ENCODE measurements at regions not wholly inside any gene's neighbourhood (a gene's known extent, or its start where the extent isn't known, plus 50 kb on each side); places are given as distances from the start of the nearest gene placed in this dataset.

GRCh38 chr2:217449444-217449843 is 553.4 kb downstream of the TNS1 start:
- TF ChIP-seq, protein P1, sequence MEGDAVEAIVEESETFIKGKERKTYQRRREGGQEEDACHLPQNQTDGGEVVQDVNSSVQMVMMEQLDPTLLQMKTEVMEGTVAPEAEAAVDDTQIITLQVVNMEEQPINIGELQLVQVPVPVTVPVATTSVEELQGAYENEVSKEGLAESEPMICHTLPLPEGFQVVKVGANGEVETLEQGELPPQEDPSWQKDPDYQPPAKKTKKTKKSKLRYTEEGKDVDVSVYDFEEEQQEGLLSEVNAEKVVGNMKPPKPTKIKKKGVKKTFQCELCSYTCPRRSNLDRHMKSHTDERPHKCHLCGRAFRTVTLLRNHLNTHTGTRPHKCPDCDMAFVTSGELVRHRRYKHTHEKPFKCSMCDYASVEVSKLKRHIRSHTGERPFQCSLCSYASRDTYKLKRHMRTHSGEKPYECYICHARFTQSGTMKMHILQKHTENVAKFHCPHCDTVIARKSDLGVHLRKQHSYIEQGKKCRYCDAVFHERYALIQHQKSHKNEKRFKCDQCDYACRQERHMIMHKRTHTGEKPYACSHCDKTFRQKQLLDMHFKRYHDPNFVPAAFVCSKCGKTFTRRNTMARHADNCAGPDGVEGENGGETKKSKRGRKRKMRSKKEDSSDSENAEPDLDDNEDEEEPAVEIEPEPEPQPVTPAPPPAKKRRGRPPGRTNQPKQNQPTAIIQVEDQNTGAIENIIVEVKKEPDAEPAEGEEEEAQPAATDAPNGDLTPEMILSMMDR (IDR thresholded peaks at IDR 0.05) = no peak
- TF ChIP-seq POLR2A (IDR thresholded peaks at IDR 0.05) = no peak

Data from uterus (tissue), 2 donors.